HG03575 (cell line): ENCODE measurements at regions not wholly inside any gene's neighbourhood (a gene's known extent, or its start where the extent isn't known, plus 50 kb on each side); places are given as distances from the start of the nearest gene placed in this dataset.

ENCODE experiments used
- ATAC-seq: cut with Tn5 transposase; IDR thresholded peaks from one replicate; pipeline ENCODE4 v1.9.1; 2021; ENCODE audit not compliant: unreplicated experiment, insufficient number of reproducible peaks, low FRiP score; ENCODE audit errors: extremely low read depth

DNA sequence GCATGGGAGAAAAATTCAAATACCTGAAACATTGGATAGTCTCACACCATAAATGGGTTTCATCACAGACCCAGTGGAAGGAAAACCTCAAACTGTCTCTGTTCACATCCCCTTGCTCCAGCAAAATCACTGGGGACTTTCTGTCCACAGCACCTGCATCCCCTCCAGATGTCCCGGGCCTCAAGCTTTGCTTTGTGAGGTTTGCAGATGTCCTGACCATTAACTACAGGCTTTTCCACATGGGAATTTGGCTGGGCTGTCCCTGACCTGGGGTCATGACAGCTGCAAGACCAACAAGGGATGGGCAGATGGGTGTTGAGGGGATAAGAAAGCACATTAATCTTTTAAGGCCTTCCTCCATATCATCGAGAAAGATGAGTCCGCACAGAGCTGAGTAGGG is 427.9 kb downstream of the TXNL1 start:
- no peak for ATAC-seq

- ATAC-seq = no peak
Observed at GRCh38 chr18:56207989-56208388, 430.4 kb downstream of the TXNL1 start.

GRCh38 chr18:56204052-56204451 is 434.3 kb downstream of the TXNL1 start:
- ATAC-seq = no peak

DNA sequence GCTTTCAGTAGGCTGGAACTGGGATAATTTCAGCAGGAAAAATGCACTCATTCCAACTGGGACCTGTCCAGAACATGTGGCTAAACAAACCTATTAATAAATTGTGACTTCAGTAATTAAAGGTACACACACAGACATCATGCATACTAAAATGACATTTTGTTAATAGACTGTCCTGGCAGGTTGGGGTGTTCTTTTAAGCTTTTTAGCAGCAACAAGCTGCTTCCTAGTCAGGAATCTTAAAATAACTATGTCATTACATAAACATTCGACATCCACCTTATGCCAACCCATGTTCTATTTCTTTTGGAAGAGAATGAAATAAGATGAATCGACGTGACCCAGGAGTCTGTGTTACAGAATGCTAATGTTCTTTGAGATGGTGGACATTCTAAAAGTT is 435.7 kb downstream of the TXNL1 start:
- ATAC-seq = no peak

DNA sequence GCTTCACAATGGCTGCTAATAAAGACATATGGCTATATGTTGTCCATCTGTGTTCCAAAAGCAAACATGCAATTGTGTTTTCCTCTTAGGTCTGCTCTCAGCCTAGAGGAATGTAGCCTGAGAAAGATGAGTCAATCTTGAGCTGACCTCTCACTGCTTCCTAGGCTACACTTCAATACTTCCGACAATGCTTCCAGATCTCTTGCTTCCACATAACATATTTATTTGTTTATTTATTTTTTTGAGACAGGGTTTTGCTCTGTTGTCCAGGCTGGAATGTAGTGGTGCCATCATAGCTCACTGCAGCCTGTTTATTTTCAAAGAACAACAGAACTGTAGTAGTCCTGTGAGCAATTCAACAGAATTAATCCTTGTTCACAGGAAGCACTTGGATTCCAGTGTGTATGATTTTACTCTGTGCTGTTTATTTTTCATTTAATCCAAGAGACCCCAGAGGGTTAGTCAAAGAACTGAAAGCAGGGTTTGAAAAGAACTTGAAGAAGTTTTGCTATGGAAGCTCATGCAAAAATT is 437.9 kb downstream of the TXNL1 start:
- no peak for ATAC-seq

- no peak for ATAC-seq
Observed at GRCh38 chr18:56199580-56200330, 438.6 kb downstream of the TXNL1 start.

- ATAC-seq = no peak
Observed at GRCh38 chr18:56197241-56197859, 441.0 kb downstream of the TXNL1 start.

- ATAC-seq = no peak
Observed at GRCh38 chr18:56196495-56197225, 441.7 kb downstream of the TXNL1 start.

DNA sequence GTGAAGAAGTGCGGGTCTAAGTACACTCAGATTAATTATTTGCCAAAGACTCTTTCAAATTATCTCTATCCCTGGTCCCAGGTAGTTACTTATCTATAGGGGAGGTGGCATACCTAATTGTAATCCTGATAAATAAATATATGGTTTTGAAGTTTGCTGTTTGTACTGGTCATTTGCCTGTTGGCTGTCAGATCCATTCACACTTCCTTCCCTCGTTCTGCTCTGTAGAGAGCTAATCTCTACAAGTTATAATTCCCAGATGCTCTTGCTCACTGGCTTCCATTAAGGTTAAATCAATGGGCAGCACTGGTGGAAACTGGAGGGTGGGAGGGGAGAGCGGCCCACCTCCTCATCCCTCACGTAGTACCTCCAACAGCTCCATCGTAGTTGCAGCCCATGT is 447.1 kb downstream of the TXNL1 start:
- ATAC-seq = no peak

GRCh38 chr18:56189615-56190014 is 448.8 kb downstream of the TXNL1 start:
- ATAC-seq = no peak

DNA sequence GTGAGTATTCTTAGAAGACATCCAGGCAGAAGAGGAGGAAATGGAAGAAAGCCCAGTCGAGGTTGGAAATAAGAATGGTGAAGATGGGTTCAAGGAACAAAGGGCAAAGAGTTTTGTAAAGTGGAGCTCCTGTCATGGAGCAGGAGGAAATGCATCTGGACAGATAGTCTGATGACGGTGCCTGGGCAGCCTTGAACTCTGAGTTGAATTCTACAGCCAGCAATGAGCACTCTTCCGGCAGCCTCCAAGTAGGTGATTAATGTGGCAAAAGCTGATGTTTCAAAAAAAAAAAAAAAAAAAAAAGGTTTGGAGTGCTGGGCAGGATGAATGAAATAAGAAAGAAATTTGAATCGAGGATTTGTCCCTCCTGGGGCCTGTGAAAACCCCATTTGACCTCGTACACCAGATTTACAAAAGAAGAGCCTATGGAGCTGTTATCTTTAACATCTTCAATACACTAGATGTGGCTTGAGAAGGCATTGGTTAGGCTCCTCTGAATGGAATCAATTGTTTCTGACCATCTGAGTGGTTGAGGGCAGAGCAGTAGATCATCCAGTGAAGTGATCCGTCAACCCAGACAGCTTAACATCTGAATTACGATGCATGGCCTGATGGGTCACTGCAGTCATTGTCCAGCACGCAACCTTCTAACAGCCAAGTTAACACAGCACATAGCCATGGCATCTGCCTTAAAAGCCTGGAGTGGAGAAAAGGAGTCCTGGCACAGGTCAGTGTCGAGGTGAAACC is 449.7 kb downstream of the TXNL1 start:
- ATAC-seq = no peak

DNA sequence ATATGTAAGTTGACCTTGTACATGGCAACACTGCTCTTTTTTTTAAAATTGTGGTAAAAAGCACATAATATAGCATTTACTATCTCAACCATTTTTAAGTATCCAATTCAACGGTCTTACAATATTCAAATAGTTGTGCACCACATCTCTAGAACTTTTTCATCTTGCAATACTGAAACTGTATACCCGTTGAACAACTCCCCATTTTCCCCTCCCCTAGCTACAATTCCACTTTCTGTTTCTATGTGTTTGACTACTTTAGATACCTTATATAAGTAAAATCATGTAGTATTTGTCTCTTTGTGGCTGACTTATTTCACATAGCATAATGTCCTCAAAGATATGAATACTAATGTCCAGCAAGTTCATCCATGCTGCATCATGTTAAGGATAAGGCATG is 452.1 kb downstream of the TXNL1 start:
- ATAC-seq = no peak

- ATAC-seq = no peak
Observed at GRCh38 chr18:56185126-56185525, 453.3 kb downstream of the TXNL1 start.

- no peak for ATAC-seq
Observed at GRCh38 chr18:56176751-56177150, 461.6 kb downstream of the TXNL1 start.

GRCh38 chr18:56175330-56176001 is 462.9 kb downstream of the TXNL1 start:
- ATAC-seq = no peak

DNA sequence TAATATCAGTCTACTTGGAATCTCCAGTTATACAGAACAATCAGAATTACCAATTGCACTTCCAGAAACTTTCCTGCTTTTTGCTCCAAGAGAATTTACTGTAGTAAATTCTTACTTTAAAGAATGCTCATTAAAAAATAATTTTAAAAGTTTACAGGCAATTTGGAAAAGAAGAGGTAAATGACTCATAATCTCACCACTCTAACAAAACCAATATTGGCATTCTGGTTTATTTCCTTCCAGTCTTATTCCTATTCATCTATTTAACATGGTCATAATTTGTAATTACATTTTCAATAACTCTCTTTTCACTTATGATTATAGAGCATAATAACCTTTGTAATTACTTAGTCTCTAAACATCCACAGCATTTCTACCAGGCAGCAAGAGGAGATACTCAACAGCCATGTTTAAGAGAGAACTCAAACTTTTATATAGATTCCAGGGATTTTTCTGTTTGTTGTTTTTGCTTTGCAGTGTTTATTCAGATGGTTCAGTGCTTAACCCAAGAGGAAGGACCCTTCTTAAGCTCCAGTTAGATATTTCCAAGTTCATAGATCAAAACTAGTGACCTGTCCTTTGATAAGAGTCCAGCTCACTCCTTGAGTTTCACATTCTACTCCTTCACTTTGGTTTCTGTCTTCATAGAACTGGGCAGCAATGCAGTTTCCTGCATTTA is 464.7 kb downstream of the TXNL1 start:
- ATAC-seq = no peak

GRCh38 chr18:56172527-56172926 is 465.9 kb downstream of the TXNL1 start:
- no peak for ATAC-seq

DNA sequence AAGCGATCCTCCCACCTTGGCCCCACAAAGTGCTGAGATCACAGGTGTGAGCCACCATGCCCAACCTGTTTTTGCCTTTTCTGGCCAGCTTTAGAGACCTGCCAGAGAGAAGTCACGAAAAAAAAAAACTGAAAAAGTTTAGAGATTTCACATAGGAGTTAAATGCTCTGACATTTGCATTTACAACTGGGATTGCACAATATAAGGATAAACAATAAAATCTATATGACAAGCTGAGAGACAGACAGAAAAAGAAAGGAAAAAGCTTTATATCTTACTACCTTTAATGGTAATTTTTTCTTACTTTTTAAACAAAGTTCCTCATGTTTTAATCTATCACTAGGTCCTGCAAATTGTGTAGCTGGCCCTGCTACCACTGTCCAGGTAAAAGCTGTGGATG is 466.5 kb downstream of the TXNL1 start:
- no peak for ATAC-seq
